Sigmoid colon (tissue), 4 donors: ENCODE measurements at regions not wholly inside any gene's neighbourhood (a gene's known extent, or its start where the extent isn't known, plus 50 kb on each side); places are given as distances from the start of the nearest gene placed in this dataset.

Experiments used
- CTCF ChIP-seq, 4 experiments: fragments of 450-650 bp in 3 of 4; fragments of 200-600 bp in 1 of 4; IDR thresholded peaks; one replicate each; pipeline ENCODE4 v1.5.1; 2016 to 2019; ENCODE audit warnings: antibody characterized with exemption in 4 of 4, mild to moderate bottlenecking in 3 of 4, moderate library complexity in 2 of 4
- EP300 ChIP-seq, 4 donors: sonication (generic); formaldehyde crosslinking; IDR thresholded peaks; one replicate each; pipeline ENCODE4 v1.6.1; 2017; ENCODE audit warnings: antibody characterized with exemption in 4 of 4
- POLR2A ChIP-seq, 2 donors: fragments of 450-650 bp; IDR thresholded peaks; one replicate each; pipeline ENCODE4 v1.6.1; 2016; ENCODE audit warnings: antibody characterized with exemption in 2 of 2, mild to moderate bottlenecking in 2 of 2, moderate library complexity in 2 of 2
- POLR2AphosphoS5 ChIP-seq, 4 donors: sonication (generic); formaldehyde crosslinking; IDR thresholded peaks; one replicate each; pipeline ENCODE4 v1.6.1; 2017; ENCODE audit warnings: antibody characterized with exemption in 4 of 4

DNA sequence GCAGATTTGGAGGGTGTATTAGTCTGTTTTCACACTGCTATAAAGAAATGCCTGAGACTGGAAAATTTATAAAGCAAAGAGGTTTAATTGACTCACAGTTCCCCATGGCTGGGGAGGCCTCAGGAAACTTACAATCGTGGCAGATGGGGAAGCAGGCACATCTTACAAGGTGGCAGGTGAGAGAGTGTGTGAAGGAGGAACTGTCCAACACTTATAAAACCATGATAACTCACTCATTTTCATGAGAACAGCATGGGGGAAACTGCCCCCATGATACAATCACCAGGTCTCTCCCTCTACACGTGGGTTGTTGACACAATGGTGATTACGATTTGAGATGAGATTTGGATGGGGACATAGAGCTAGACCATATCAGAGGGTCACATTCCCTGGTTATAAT is 195.6 kb downstream of the RGS9 start:
- TF ChIP-seq POLR2A (IDR thresholded peaks at IDR 0.05) (no peak), POLR2AphosphoS5 (IDR thresholded peaks at IDR 0.05) (no peak), CTCF (IDR thresholded peaks at IDR 0.05) (no peak), EP300 (IDR thresholded peaks at IDR 0.05) (no peak)
